Medulla oblongata (tissue), 1 donor: ENCODE measurements at regions not wholly inside any gene's neighbourhood (a gene's known extent, or its start where the extent isn't known, plus 50 kb on each side); places are given as distances from the start of the nearest gene placed in this dataset.

Source experiments
- DNase-seq: peaks from one replicate; pipeline ENCODE4 v3.0.0-alpha.2; 2015; ENCODE audit errors: extremely low spot score

GRCh38 chr3:107899990-107900651 is 190.7 kb downstream of the CD47 start:
- no peak for DNase-seq

GRCh38 chr3:107897471-107898061 is 193.3 kb downstream of the CD47 start:
- DNase-seq, result no peak

- DNase-seq, result no peak
These were observed 195.8 kb downstream of the CD47 start for GRCh38 chr3:107894998-107895397.

GRCh38 chr3:107892955-107893624 is 197.7 kb downstream of the CD47 start:
- no peak for DNase-seq

- DNase-seq, result no peak
These were observed 205.9 kb downstream of the CD47 start for GRCh38 chr3:107884719-107885460.

GRCh38 chr3:107884028-107884427 is 206.8 kb downstream of the CD47 start:
- DNase-seq, result no peak

GRCh38 chr3:107882881-107883280 is 207.9 kb downstream of the CD47 start:
- DNase-seq, result no peak

GRCh38 chr3:107882261-107882660 is 208.6 kb downstream of the CD47 start:
- no peak for DNase-seq

GRCh38 chr3:107881509-107881908 is 209.3 kb downstream of the CD47 start:
- DNase-seq, result no peak

- DNase-seq, result no peak
These were observed 210.1 kb downstream of the CD47 start for GRCh38 chr3:107880702-107881101.

GRCh38 chr3:107877936-107878335 is 212.9 kb downstream of the CD47 start:
- DNase-seq, result no peak

GRCh38 chr3:107870943-107871638 is 219.7 kb downstream of the CD47 start:
- no peak for DNase-seq

- DNase-seq, result no peak
These were observed 220.7 kb downstream of the CD47 start for GRCh38 chr3:107870096-107870495.

GRCh38 chr3:107868449-107868848 is 222.4 kb downstream of the CD47 start:
- no peak for DNase-seq

- DNase-seq, result no peak
These were observed 228.9 kb downstream of the CD47 start for GRCh38 chr3:107861904-107862303.

GRCh38 chr3:107861422-107861821 is 229.4 kb downstream of the CD47 start:
- DNase-seq, result no peak
